ENCODE measurements at regions not wholly inside any gene's neighbourhood (a gene's known extent, or its start where the extent isn't known, plus 50 kb on each side); places are given as distances from the start of the nearest gene placed in this dataset.

DNA sequence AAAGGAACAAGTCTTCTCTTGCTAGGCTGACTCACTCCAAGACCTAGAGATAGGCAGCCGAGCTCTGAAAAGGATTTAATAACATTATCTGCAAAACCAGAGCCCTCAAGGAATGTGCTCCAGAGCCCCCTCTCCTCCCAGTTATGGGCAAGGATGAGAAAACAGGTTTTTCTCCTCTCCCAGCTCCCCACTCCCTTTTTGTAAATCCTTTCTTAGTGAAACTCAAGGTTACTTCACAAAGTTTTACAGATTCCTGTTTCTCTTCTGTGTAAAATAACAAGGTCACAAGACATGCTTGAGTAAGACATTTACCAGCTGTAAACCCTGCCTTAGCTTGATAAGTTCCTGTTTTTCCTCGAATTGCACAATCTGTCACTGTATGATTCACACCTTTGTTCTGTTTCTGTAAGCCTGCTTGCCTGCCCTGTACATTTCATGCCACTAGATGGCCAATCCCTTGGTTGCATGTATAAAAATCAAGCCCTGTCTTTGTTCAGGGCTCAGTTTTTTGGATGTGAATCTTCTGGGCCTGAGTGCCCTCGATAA lies 489.4 kb downstream of the KCNA4 start:
- TF ChIP-seq EZH2 (IDR thresholded peaks at IDR 0.05; ENCODE audit: insufficient read depth, poor library complexity, severe bottlenecking) (no peak), EZH2phosphoT487 (IDR thresholded peaks at IDR 0.05; ENCODE audit: insufficient read depth, low read depth) (no peak)
